ENCODE measurements at regions not wholly inside any gene's neighbourhood (a gene's known extent, or its start where the extent isn't known, plus 50 kb on each side); places are given as distances from the start of the nearest gene placed in this dataset.

GRCh38 chr9:27625751-27626150, 52.5 kb upstream of the C9orf72 start:
- no peak for DNase-seq

- DNase-seq, result no peak
Observed at GRCh38 chr9:27626244-27627187, 53.2 kb upstream of the C9orf72 start.

GRCh38 chr9:27627188-27627564, 53.9 kb upstream of the C9orf72 start:
- no peak for DNase-seq

GRCh38 chr9:27628311-27628710, 55.0 kb upstream of the C9orf72 start:
- no peak for DNase-seq

- DNase-seq, result no peak
Observed at GRCh38 chr9:27629425-27629824, 56.1 kb upstream of the C9orf72 start.

- DNase-seq, result no peak
Observed at GRCh38 chr9:27632254-27632653, 59.0 kb upstream of the C9orf72 start.

- no peak for DNase-seq
Observed at GRCh38 chr9:27633764-27634163, 60.5 kb upstream of the C9orf72 start.

GRCh38 chr9:27634879-27635278, 61.6 kb upstream of the C9orf72 start:
- DNase-seq, result no peak

GRCh38 chr9:27638716-27639115, 65.4 kb upstream of the C9orf72 start:
- DNase-seq, result no peak

- peak; percentile 31 for DNase-seq
Observed at GRCh38 chr9:27645161-27645840, 72.0 kb upstream of the C9orf72 start.

GRCh38 chr9:27653246-27653645, 80.0 kb upstream of the C9orf72 start:
- no peak for DNase-seq

- DNase-seq, result no peak
Observed at GRCh38 chr9:27653957-27654356, 80.7 kb upstream of the C9orf72 start.

- no peak for DNase-seq
Observed at GRCh38 chr9:27654629-27655285, 81.5 kb upstream of the C9orf72 start.

GRCh38 chr9:27655441-27655840, 82.2 kb upstream of the C9orf72 start:
- no peak for DNase-seq

- no peak for DNase-seq
Observed at GRCh38 chr9:27659001-27659400, 85.7 kb upstream of the C9orf72 start.

GRCh38 chr9:27659571-27659970, 86.3 kb upstream of the C9orf72 start:
- DNase-seq, result no peak

- DNase-seq, result no peak
Observed at GRCh38 chr9:27660148-27660547, 86.9 kb upstream of the C9orf72 start.

- no peak for DNase-seq
Observed at GRCh38 chr9:27663526-27663925, 90.2 kb upstream of the C9orf72 start.

GRCh38 chr9:27664121-27664779, 91.0 kb upstream of the C9orf72 start:
- DNase-seq, result no peak

GRCh38 chr9:27665136-27665535, 91.9 kb upstream of the C9orf72 start:
- DNase-seq, result peak; percentile 70

GRCh38 chr9:27668280-27668679, 95.0 kb upstream of the C9orf72 start:
- no peak for DNase-seq

- no peak for DNase-seq
Observed at GRCh38 chr9:27671636-27672035, 98.4 kb upstream of the C9orf72 start.

GRCh38 chr9:27672718-27673117, 99.4 kb upstream of the C9orf72 start:
- DNase-seq, result no peak

All from NCI-H69 (cell line).